Stimulated activated naive CD8-positive, alpha-beta T cell treated with anti-CD3 and anti-CD28 coated beads, Interleukin-15, Interleukin-2, amounts not matched to agents 100 U/mL and 50 U/mL, for 24 hours (primary cell): ENCODE measurements at regions not wholly inside any gene's neighbourhood (a gene's known extent, or its start where the extent isn't known, plus 50 kb on each side); places are given as distances from the start of the nearest gene placed in this dataset.
"Not testable (repeated sequence)": the region's sequence is repeated elsewhere in the genome, so short reads cannot be mapped to it uniquely, and the experiment has no call there.

Source experiments
- ATAC-seq: fragments of 150-1000 bp; cut with Tn5 transposase; one replicate; pipeline ENCODE4 v1.10.0; 2021
- DNase-seq: peaks from one replicate; pipeline ENCODE4 v3.0.0; 2021

DNA sequence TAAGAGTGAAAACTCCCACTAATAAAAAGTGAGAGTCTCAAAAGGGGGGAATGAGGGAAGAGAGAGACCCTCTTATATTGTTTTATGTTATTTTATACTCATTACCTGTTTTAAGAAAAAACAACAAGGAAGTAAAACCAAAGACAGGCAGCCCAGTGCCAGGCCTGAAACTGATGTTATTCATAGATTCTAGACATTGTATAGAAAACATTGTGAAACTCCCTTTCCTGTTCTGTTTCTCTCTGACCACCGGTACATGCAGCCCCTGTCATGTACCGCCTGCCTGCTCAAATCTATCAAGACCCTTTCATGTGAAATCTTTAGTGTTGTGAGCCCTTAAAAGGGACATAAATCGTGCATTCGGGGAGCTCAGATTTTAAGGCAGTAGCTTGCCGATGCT is 216.4 kb upstream of the CNTN3 start:
- DNase-seq, ATAC-seq: not testable (repeated sequence)

DNA sequence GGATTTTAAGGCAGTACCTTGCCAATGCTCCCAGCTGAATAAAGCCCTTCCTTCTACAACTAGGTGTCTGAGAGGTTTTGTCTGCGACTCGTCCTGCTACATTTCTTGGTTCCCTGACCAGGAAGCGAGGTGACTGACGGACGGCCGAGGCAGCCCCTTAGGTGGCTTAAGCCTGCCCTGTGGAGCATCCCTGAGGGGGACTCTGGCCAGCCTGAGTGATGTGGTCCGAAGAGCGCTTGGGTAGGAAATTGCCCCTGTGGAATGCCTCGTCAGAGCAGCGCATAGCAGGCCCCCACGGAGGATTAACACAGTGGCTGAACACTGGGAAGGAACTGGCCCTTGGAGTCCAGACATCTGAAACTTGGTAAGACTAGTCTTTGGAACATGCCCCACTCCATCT is 210.9 kb upstream of the CNTN3 start:
- not testable (repeated sequence) for DNase-seq, ATAC-seq

DNA sequence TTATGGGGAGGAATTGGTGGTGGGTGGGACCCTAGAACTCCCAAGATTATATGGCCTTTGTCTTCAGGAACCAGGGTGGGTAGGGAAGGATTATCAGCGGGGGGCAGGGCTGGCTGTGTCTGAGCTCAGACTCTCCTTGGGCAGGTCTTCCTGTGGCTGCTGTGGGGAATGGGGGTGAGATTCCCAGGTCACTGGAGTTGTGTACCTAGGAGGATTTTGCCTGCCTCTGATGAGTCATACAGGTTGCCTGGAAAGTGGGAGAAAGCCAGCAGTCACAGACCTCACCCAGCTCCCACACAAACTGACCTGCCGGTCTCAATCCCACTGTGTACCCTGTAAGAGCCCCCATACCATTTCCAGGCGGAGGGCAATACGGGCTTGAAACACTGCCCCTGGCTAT is 209.9 kb upstream of the CNTN3 start:
- DNase-seq (no peak), ATAC-seq (no peak)

DNA sequence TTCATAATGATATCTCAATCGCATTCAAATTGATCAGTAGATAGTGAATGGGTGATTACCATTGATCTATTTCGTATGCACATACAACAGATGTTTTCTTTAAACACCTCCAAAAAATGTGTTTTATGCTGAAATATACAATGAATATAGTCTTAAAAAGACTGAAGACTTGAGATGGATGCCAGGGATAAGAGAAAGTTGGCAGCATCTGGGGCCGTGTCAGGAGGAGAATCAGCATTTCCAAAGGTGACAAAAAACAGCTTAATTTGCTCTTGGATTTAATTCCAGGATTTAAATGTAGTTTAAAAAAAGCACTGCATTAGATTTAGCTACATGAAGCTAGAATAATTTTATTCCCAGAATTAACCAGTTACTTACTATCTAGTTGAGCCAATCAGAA is 199.7 kb upstream of the CNTN3 start:
- no peak for ATAC-seq
- DNase-seq: no peak

DNA sequence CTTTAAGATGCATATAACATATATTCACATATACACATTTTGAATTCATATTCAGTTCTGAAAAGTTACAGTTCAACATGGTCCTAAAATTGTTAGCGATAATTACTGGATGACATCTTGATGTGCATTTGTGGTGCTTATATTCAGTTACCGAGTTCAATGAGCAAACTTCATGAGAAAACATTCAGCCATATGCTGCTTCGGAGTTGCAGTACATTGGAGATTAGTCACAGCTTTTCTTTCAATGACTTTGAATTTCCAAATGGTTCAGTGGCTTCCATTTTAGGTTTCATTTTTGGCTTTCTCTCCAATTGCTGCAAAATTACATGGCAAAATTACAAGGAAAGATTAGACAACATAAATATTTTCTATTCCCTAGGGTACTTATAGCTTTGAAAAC is 198.3 kb upstream of the CNTN3 start:
- ATAC-seq: no peak
- DNase-seq: no peak

DNA sequence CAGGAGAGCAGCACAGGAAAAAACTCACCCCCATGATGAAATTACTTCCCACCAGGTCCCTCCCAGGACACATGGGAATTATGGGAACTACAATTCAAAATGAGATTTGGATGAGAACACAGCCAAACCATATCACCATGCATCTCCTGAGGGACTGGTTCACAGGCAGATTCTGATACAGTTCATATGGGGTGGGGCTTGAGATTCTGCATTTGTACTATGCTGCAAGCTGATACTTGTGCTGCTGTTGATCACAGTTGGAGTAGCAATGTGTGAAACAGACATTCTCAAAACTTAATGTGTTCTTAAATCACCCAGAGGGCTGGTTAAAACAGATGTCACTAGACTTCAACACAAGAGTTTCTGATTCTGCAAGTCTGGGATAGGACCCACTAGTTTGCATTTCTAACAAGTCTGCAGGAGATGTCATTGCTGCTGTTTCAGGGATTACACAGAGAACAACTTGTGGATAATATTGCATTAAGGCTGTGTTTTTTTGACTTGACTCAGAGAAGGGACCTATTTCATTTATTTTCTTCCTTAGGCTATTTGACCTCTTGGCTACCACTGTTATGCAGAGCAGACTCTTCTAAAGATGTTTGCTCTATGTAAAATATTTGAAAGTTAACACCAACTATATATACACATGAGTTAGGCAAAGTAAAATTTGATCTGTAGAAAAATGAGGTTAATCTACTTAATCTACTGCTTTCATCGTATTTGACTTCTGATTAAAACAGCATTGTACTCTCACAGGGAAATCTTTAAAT is 194.2 kb upstream of the CNTN3 start:
- ATAC-seq (no peak), DNase-seq (no peak)

DNA sequence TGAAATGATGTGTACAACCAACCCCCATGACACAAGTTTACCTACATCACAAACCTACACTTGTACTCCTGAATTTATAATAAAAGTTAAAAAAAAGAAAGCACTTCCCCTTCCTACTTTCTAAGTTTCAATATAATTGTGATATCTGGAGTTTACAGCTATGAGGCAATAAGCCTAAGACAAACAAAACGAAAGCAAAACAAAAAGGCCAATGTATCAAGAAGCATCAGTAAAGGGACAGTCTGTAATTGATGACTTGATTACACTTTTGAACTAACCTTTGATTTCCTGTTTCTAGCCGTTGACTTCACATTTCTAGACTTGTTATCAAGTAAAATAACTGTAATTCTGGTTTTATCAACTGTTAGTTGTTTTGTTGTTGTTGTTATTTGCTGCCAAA is 187.5 kb upstream of the CNTN3 start:
- DNase-seq: no peak
- ATAC-seq: no peak

DNA sequence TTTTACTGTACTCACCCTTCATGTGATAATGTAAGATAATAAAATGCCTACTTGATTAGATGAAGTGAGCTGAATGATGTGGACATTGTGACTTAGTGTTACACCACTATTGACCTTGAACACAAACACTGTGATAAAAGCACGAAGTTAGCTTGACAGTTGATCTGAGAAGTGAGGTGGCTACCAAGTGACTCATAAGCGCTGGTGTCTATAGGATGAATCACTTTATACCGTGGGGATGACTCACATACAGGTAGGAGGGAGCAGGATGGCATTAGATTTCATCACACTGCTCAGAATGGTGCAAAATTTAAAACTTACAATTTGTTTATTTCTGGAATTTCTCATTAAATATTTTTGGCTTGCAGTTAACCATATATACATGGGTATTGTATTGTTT is 174.7 kb upstream of the CNTN3 start:
- peak; percentile 61 for ATAC-seq
- no peak for DNase-seq

DNA sequence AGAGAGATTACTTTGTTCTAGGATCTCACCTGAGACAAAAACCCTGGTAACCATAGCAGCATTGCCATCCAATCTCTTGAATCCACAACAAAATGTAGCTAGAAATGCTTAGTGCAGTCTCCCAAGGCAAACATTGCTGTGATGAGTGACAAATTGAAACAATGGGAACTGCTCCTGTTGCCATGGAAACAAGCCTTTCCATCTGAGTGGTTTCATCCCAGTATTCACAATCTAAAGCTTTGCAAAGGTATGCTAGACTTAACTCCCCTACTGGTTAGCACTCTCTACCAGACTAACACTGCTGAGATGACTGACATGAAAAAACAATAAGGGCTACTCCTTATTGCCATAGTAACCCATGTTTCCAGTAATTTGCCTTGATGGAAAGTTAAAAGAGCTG is 172.6 kb upstream of the CNTN3 start:
- ATAC-seq (no peak), DNase-seq (no peak)

DNA sequence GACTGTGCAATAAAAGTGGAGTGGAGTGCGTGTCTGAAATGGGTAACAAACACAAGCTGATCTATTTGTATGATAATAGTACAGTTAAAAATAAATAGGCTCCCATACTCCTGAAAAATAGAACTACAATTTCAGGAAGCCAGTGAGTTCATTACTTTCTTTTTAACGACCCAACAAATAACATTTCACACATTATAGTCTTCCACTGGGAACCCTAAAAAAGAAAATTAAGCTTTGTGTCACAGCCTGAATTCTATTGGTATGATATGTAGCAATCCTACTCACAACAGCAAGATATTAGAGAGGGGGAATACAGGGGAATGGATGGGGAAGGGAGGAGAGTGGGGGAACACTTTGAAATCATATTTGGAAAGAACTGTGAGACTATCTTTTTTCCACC is 156.9 kb upstream of the CNTN3 start:
- DNase-seq (no peak), ATAC-seq (no peak)

DNA sequence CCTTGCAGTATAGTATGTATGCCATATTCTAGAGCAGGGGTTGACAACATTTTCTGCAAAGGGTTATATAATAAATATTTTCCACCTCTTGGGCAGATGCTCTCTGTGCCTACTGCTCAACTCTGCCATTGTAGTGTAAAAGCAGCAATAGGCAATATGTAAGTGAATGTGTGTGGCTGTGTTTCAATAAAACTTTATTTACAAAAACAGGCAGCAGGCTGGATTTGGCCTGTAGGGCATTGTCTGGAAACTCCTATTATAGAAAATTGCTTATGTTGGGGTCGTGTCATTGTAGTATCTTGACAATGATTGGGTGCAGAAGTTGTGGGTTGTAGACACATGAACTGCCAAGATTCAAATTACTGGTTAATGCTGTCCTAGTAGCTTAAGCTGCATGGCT is 153.6 kb upstream of the CNTN3 start:
- no peak for ATAC-seq
- no peak for DNase-seq

DNA sequence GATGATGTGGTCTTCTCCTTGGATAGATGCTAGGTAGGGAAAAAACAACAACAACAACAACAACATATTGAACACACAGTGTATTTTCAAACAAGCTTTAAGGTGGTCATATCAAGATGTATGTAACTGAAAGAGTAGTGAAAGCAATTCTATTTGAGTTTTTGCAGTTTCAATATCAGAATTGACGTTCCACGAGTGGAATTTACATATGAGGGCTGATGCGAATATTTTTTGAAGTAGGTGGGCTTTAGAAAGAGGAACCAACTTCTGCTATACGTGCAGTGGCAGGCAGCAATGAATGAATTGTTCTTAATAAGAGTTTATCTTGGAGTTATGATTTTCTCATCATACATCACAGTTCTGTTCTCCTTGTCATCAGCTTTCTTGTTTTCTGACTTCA is 151.9 kb upstream of the CNTN3 start:
- DNase-seq: no peak
- ATAC-seq: no peak

DNA sequence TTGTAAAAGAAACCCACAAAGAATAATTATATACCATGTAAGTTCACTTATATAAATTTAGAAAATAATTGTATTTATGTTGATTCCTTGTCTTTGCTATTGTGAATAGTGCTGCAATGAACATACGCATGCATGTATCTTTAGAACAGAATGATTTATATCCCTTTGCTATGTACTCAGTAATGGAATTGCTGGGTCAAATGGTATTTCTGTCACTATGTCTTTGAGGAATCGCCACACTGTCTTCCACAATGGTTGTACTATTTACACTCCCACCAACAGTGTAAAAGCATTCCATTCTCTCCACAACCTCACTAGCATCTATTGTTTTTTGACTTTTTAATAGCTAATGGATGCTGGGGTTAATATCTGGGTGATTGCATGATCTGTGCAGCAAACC is 149.4 kb upstream of the CNTN3 start:
- no peak for ATAC-seq

DNA sequence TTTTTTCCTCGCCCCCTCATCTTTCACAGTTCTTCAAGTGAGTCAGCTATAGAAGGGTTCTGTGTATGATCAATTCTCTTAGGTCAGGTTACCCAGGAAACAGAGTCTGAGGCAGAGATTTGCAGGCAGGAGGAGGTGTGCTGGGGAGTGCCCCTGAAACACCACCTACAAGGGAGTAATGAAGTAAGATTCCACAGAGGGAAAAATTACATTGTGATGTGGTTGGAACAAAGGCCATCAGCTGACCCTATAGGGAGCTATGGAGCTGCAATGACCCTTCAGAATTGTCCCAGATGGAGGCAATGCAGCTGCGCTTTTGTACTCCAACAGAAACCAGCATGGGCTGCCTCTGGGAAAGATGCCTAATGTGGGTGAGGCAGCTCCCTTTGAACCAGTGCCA is 142.2 kb upstream of the CNTN3 start:
- no peak for ATAC-seq
- DNase-seq: no peak

More for the DNA sequence above, 149.4 kb upstream of the CNTN3 start:
- no peak for DNase-seq

DNA sequence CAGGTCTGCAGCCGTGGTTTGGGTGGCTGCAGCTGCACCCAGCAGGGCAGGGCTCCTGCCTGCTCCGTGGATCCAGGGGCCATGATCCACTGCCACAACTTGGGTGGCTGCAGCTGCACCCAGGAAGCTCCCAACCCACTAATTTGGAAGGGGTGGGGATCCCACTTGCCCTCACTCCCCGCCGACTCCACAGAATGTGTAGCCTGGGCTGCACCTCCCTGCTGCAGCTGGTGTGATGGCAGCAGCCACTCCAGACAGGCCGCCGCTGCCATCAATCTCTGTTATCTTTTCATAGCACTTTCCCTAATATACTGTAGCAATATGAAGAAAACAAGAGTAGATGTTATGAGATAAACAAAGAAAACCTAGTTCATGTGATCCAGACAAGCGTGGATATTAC is 137.8 kb upstream of the CNTN3 start:
- no peak for ATAC-seq

DNA sequence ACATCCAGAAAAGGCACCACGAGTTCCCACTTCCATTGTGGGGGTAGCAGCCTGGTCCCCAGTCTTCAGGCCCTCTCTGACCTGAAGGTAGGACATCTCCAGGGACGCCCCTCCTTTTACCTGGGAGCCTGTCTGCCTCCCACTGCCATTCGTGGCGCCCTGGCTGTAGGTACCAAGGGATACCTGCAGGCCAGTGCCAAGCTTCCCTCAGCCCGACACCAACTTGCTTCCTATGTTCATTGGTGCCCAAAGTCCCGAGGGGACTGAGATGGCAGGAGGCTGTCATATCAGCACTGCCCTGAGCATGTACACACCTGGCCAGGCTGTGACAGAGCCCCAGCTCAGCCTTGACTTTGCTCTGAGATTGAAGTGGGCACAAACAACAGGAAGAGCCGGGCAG is 137.3 kb upstream of the CNTN3 start:
- ATAC-seq (no peak), DNase-seq (no peak)

More for the DNA sequence above, 137.8 kb upstream of the CNTN3 start:
- DNase-seq: no peak

DNA sequence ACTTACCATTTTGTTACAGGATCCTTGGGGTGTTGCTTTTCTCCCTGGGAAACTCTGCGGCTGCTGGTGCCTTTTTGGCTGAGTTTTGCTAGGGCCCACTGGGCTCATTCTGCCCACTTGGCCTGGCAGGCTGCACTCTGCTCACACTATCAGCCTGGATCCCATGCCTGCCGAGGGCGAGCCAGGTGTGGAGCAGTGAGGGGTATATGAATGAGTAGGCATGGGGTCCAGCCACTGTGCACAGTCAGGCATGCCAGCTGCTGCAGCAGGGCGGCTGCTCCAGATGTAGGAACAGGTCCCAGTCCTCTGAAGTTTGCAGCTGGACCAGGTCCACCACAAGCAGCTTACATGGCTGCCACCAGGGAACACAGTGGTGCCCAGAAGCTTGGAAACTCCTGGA is 136.4 kb upstream of the CNTN3 start:
- DNase-seq (no peak), ATAC-seq (no peak)

DNA sequence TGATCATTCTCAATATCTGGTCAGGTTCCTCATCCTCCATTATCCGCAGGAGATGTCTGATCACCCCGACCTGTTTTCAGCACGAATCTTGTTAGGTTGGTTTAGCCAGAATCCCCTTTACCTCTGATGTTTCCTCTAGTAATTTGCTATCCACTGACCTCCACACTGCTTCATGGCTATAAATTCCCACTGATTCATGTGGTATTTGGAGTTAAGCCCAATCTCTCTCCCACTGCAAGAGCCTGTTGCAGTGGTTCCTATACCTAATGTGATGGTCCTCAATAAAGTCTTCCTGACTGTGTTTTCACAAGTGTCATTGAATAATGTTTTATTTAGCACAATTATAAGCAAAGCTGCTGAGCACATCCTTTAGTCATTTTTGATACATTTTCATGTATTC is 124.8 kb upstream of the CNTN3 start:
- ATAC-seq (no peak), DNase-seq (no peak)

DNA sequence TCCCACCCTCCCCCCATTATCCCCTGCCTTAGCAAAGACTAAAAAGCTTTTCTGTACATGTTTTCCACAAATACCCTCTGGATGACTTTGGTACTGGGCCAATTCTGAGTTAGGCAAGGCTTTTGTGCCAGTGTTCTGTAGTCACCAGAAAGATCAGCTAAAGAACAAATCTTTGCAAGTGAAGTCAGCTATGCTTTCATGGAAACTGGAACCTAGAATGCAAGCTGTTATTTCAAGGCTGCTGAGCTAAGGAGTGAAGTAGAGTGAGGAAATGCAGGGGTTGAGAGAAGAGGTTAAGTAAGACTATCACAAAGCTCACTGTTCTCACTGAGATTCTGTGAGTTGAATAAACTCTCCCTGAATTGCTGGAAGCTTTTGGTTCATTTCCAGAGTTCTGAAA is 107.8 kb upstream of the CNTN3 start:
- ATAC-seq (no peak), DNase-seq (no peak)

DNA sequence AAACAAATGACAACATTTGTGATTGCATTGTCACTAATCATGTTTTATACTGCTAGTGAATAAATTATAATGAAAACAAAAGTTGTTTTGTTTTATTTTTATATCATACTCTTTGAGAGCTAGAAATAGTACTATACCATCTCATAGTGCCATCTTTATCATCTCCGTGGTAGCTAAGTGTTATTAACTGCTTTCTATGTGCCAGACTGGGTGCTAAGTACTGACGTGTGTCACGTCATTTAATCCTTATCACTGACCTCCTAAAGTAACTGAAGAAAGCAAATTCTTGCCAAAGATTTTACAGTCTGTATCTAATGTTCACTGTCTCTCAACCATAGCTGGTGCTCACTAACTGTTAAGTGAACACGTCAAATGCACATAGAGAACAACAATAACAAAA is 99.5 kb upstream of the CNTN3 start:
- ATAC-seq: no peak
- DNase-seq: no peak

DNA sequence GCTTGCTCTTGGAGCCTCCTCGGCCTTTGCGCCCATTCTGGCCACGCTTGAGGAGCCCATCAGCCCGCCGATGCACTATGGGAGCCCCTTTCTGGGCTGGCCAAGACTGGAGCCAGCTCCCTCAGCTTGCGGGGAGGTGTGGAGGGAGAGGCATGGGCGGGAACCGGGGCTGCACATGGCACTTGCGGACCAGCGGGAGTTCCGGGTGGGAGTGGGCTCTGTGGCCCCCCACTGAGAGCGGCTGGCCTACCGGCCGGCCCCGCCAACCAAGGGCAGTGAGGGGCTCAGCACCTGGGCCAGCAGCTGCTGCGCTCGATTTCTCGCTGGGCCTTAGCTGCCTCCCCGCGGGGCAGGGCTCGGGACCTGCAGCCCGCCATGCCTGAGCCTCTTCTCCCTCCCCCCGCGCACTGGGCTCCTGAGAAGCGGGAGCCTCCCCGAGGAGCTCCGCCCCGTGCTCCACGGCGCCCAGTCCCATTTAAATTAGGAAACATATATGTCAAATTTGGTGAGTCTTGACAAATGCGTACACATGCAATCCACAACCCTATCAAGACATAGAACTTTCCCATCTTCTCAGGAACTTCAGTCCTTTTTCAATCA is 97.6 kb upstream of the CNTN3 start:
- ATAC-seq: no peak
- DNase-seq: no peak

DNA sequence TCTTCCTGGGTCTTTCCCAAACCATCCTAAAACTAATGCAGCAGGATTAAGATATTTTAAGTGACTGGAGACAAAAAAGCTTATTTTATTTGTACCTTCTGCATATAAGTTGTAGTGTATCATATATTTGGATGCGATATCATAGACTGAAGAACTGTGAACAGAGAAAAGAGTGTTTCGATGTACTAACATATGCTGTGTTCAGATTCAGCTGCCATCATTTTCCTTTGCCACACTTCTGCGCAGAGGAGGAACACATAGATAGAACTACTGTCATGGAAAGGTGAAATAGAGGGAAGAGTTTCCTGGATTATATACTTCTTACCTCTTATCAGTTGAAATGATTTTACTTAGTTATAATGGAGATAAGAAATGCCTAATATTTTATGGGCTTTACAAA is 95.5 kb upstream of the CNTN3 start:
- ATAC-seq: no peak
- DNase-seq: no peak

DNA sequence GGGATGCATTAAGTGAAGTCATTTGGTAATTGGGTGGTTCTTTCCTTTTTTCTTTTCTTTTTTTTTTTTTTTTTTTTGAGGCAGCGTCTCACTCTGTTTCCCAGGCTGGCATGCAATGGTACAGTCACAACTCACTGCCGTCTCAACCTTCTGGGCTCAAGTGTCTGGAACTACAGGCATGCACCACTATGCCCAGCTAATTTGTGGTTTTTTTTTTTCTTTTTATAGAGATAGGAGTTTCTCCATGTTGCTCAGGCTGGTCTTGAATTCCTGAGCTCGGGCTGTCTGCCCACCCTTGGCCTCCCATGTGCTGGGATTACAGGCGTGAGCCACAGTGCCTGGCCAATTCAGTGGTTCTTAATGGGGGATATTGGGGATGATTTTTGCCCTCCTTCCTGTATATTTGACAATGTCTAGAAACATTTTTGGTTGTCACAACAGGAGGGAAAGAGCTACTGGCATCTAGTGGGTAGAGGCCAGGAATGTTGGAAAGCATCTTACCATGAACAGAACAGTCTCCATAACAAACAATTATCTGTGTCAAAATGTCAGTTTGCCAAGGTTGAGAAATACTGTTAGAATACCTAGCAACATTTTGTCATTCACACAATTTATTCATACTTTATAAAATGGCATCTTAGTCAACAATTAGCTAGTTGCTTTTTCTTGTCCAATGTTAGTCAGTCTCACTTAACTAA is 79.4 kb upstream of the CNTN3 start:
- no peak for ATAC-seq
- no peak for DNase-seq

DNA sequence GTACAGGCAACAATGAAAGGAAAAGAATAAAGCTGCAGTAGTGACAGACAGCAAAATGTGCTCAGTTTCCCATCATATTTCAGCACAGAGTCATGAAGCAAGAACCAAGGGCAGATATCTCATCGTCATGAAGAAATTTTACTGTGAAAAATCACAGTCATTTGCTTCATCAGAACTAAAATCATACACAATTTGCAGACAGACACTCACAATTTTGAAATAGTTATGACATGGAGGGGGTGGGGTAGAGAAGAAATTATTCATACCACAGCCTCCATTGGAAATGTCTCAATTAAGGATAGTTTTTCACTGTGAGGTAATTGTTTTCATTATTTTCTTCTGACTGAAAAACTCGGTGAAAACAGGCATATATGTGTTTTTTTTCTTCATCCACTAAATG is 78.8 kb upstream of the CNTN3 start:
- DNase-seq (no peak), ATAC-seq (no peak)
